Keratinocyte (primary cell): ENCODE measurements at regions not wholly inside any gene's neighbourhood (a gene's known extent, or its start where the extent isn't known, plus 50 kb on each side); places are given as distances from the start of the nearest gene placed in this dataset.
"Not testable (repeated sequence)": the region's sequence is repeated elsewhere in the genome, so short reads cannot be mapped to it uniquely, and the experiment has no call there.

ENCODE experiments used
- CTCF ChIP-seq, 3 experiments: IDR thresholded peaks in 1 of 3; conservative IDR thresholded peaks in 1 of 3; optimal IDR thresholded peaks in 1 of 3; 2 replicates in 2 of 3; 3 replicates in 1 of 3; pipeline versions ENCODE3 to v1.5.1; 2011; ENCODE audit warnings: low read length in 3 of 3, mild to moderate bottlenecking in 3 of 3, moderate library complexity in 2 of 3, control low read depth in 1 of 3, inconsistent platforms in 1 of 3; ENCODE audit not compliant: insufficient read depth in 2 of 3; ENCODE audit errors: extremely low read depth in 1 of 3
- EZH2 ChIP-seq: IDR thresholded peaks from one replicate; pipeline ENCODE4 v1.6.1; 2012; ENCODE audit warnings: inconsistent platforms, mild to moderate bottlenecking, low read length, moderate library complexity

GRCh38 chr17:22298484-22298951, 606.2 kb downstream of the KCNJ18 start:
- not testable (repeated sequence) for TF ChIP-seq CTCF (optimal IDR thresholded peaks at IDR 0.05 in 1 of 3, IDR thresholded peaks at IDR 0.05 in 1 of 3, conservative IDR thresholded peaks at IDR 0.05 in 1 of 3; ENCODE audit: extremely low read depth in 1 of 3, insufficient read depth in 2 of 3, low read length in 3 of 3); EZH2
